ENCODE measurements at regions not wholly inside any gene's neighbourhood (a gene's known extent, or its start where the extent isn't known, plus 50 kb on each side); places are given as distances from the start of the nearest gene placed in this dataset.

- peaks cover 6% of the 10 kb centered on the region for H3K36me3 ChIP-seq (ENCODE audit: insufficient read depth, low read length)
- no peaks in the 10 kb centered on the region for H3K4me1 Mint-ChIP-seq (ENCODE audit: low read depth)
- peaks cover 19% of the 10 kb centered on the region for H3K36me3 Mint-ChIP-seq (ENCODE audit: low read depth)
- intact Hi-C loops (cut with DNase I, micrococcal nuclease): no loop called here
- DNase-seq: no peak
- POLR2A ChIA-PET: no interaction called here
- no peak overlapping the region for H3K4me3 ChIP-seq (ENCODE audit: low read length)
- no peak overlapping the region for H3K27ac Mint-ChIP-seq
- no peaks in the 10 kb centered on the region for H3K9me3 Mint-ChIP-seq
- no peak for TF ChIP-seq CTCF (IDR thresholded peaks at IDR 0.05)
- H3K4me3 Mint-ChIP-seq: no peak overlapping the region
- H3K9me3 ChIP-seq (ENCODE audit: control insufficient read depth in 1 of 2, insufficient read depth in 1 of 2, low read length in 2 of 2): no peaks in the 10 kb centered on the region
- no peaks in the 10 kb centered on the region for H3K27me3 Mint-ChIP-seq
- no peaks in the 10 kb centered on the region for H3K4me1 ChIP-seq (ENCODE audit: insufficient read depth, low read length)
- CTCF ChIA-PET: interaction anchor here (0.7 kb wide), 1 partner anchor 232 kb away, joined by 4 read pairs; no protein-coding TSS in a partner anchor
- ATAC-seq (ENCODE audit: poor library complexity): no peak
- no peaks in the 10 kb centered on the region for H3K27me3 ChIP-seq (ENCODE audit: control insufficient read depth in 1 of 2, insufficient read depth in 2 of 2, low read length in 2 of 2)
- no peak overlapping the region for H3K27ac ChIP-seq (ENCODE audit: low read depth in 1 of 2, low read length in 2 of 2)
Observed at GRCh38 chr1:113007706-113008364, 51.8 kb upstream of the SLC16A1 start.

- H3K36me3 ChIP-seq (ENCODE audit: insufficient read depth, low read length): peaks cover 6% of the 10 kb centered on the region
- no peak overlapping the region for H3K4me3 ChIP-seq (ENCODE audit: low read length)
- ATAC-seq (ENCODE audit: poor library complexity) (no peak), DNase-seq (no peak)
- no peaks in the 10 kb centered on the region for H3K9me3 Mint-ChIP-seq
- intact Hi-C loops (cut with DNase I, micrococcal nuclease): no loop called here
- no peak overlapping the region for H3K4me3 Mint-ChIP-seq
- no peak for TF ChIP-seq CTCF (IDR thresholded peaks at IDR 0.05)
- no peak overlapping the region for H3K27ac Mint-ChIP-seq
- no peaks in the 10 kb centered on the region for H3K4me1 Mint-ChIP-seq (ENCODE audit: low read depth)
- H3K9me3 ChIP-seq (ENCODE audit: control insufficient read depth in 1 of 2, insufficient read depth in 1 of 2, low read length in 2 of 2): no peaks in the 10 kb centered on the region
- no peaks in the 10 kb centered on the region for H3K27me3 ChIP-seq (ENCODE audit: control insufficient read depth in 1 of 2, insufficient read depth in 2 of 2, low read length in 2 of 2)
- no peaks in the 10 kb centered on the region for H3K4me1 ChIP-seq (ENCODE audit: insufficient read depth, low read length)
- ChIA-PET POLR2A (no interaction called here), CTCF (interaction anchor here (0.7 kb wide), 1 partner anchor 232 kb away, joined by 4 read pairs; no protein-coding TSS in a partner anchor)
- H3K27me3 Mint-ChIP-seq: no peaks in the 10 kb centered on the region
- H3K27ac ChIP-seq (ENCODE audit: low read depth in 1 of 2, low read length in 2 of 2): no peak overlapping the region
- H3K36me3 Mint-ChIP-seq (ENCODE audit: low read depth): peaks cover 19% of the 10 kb centered on the region
Observed at GRCh38 chr1:113008365-113008714, 52.3 kb upstream of the SLC16A1 start.

- ChIA-PET CTCF (no interaction called here), POLR2A (no interaction called here)
- H3K27ac Mint-ChIP-seq: no peak overlapping the region
Observed at GRCh38 chr1:113012149-113012548, 56.2 kb upstream of the SLC16A1 start.

More at GRCh38 chr1:113012149-113012548, 56.2 kb upstream of the SLC16A1 start:
- no peaks in the 10 kb centered on the region for H3K9me3 Mint-ChIP-seq
- H3K36me3 Mint-ChIP-seq (ENCODE audit: low read depth): peaks cover 15% of the 10 kb centered on the region
- no peaks in the 10 kb centered on the region for H3K4me1 Mint-ChIP-seq (ENCODE audit: low read depth)
- no peaks in the 10 kb centered on the region for H3K27me3 Mint-ChIP-seq
- no peaks in the 10 kb centered on the region for H3K4me1 ChIP-seq (ENCODE audit: insufficient read depth, low read length)
- H3K27me3 ChIP-seq (ENCODE audit: control insufficient read depth in 1 of 2, insufficient read depth in 2 of 2, low read length in 2 of 2): no peaks in the 10 kb centered on the region
- DNase-seq: no peak
- no peak overlapping the region for H3K4me3 Mint-ChIP-seq
- TF ChIP-seq CTCF (IDR thresholded peaks at IDR 0.05): no peak
- intact Hi-C loops (cut with DNase I, micrococcal nuclease): no loop called here
- no peaks in the 10 kb centered on the region for H3K9me3 ChIP-seq (ENCODE audit: control insufficient read depth in 1 of 2, insufficient read depth in 1 of 2, low read length in 2 of 2)
- no peak for ATAC-seq (ENCODE audit: poor library complexity)
- H3K27ac ChIP-seq (ENCODE audit: low read depth in 1 of 2, low read length in 2 of 2): no peak overlapping the region
- H3K36me3 ChIP-seq (ENCODE audit: insufficient read depth, low read length): peaks cover 6% of the 10 kb centered on the region
- no peak overlapping the region for H3K4me3 ChIP-seq (ENCODE audit: low read length)
